ENCODE measurements at regions not wholly inside any gene's neighbourhood (a gene's known extent, or its start where the extent isn't known, plus 50 kb on each side); places are given as distances from the start of the nearest gene placed in this dataset.

- no peak for DNase-seq
- FAIRE-seq: no peak
- intact Hi-C loops (cut with DNase I): no loop called here
These were observed 130.1 kb upstream of the DKK2 start for GRCh38 chr4:107166181-107166580.

GRCh38 chr4:107164962-107165475 lies 128.9 kb upstream of the DKK2 start:
- no peaks in the 10 kb centered on the region for H3K27me3 ChIP-seq (ENCODE audit: control insufficient read depth, insufficient read depth, low read length)
- no peak for DNase-seq
- FAIRE-seq: no peak
- intact Hi-C loops (cut with DNase I): no loop called here
- no peak overlapping the region for H3K9ac ChIP-seq (ENCODE audit: low read length in 3 of 3)
- no peak overlapping the region for H3K27ac ChIP-seq (ENCODE audit: low read depth in 2 of 2, low read length in 2 of 2)
- TF ChIP-seq CTCF (IDR thresholded peaks at IDR 0.05; ENCODE audit: borderline replicate concordance, extremely low read depth, insufficient read depth): no peak
- H3K4me1 ChIP-seq (ENCODE audit: control insufficient read depth in 2 of 3, insufficient read depth in 2 of 3, low read depth in 1 of 3, low read length in 3 of 3): no peaks in the 10 kb centered on the region
- no peak overlapping the region for H3K4me3 ChIP-seq (ENCODE audit: low read length in 3 of 3)
- H3K36me3 ChIP-seq (ENCODE audit: control insufficient read depth in 2 of 3, insufficient read depth in 3 of 3, low read length in 3 of 3): no peaks in the 10 kb centered on the region
- peaks cover 0 to 8% (median 6%) of the 10 kb centered on the region in 3 donors for H3K9me3 ChIP-seq (ENCODE audit: control insufficient read depth in 2 of 3, insufficient read depth in 1 of 3, low read length in 3 of 3)

More at GRCh38 chr4:107166181-107166580, 130.1 kb upstream of the DKK2 start:
- no peaks in the 10 kb centered on the region for H3K4me1 ChIP-seq (ENCODE audit: control insufficient read depth in 2 of 3, insufficient read depth in 2 of 3, low read depth in 1 of 3, low read length in 3 of 3)
- no peak overlapping the region for H3K4me3 ChIP-seq (ENCODE audit: low read length in 3 of 3)
- no peaks in the 10 kb centered on the region for H3K27me3 ChIP-seq (ENCODE audit: control insufficient read depth, insufficient read depth, low read length)
- H3K9me3 ChIP-seq (ENCODE audit: control insufficient read depth in 2 of 3, insufficient read depth in 1 of 3, low read length in 3 of 3): peaks cover 0 to 8% (median 6%) of the 10 kb centered on the region in 3 donors
- H3K36me3 ChIP-seq (ENCODE audit: control insufficient read depth in 2 of 3, insufficient read depth in 3 of 3, low read length in 3 of 3): no peaks in the 10 kb centered on the region
- no peak overlapping the region for H3K9ac ChIP-seq (ENCODE audit: low read length in 3 of 3)
- TF ChIP-seq CTCF (IDR thresholded peaks at IDR 0.05; ENCODE audit: borderline replicate concordance, extremely low read depth, insufficient read depth): no peak
- no peak overlapping the region for H3K27ac ChIP-seq (ENCODE audit: low read depth in 2 of 2, low read length in 2 of 2)

GRCh38 chr4:107156443-107156842 lies 120.3 kb upstream of the DKK2 start:
- FAIRE-seq: no peak

More at GRCh38 chr4:107156443-107156842, 120.3 kb upstream of the DKK2 start:
- Histone ChIP-seq H3K27ac (ENCODE audit: low read depth in 2 of 2, low read length in 2 of 2) (no peak overlapping the region), H3K9me3 (ENCODE audit: control insufficient read depth in 2 of 3, insufficient read depth in 1 of 3, low read length in 3 of 3) (no peaks in the 10 kb centered on the region), H3K4me1 (ENCODE audit: control insufficient read depth in 2 of 3, insufficient read depth in 2 of 3, low read depth in 1 of 3, low read length in 3 of 3) (no peaks in the 10 kb centered on the region), H3K36me3 (ENCODE audit: control insufficient read depth in 2 of 3, insufficient read depth in 3 of 3, low read length in 3 of 3) (no peaks in the 10 kb centered on the region), H3K4me3 (ENCODE audit: low read length in 3 of 3) (no peak overlapping the region), H3K27me3 (ENCODE audit: control insufficient read depth, insufficient read depth, low read length) (no peaks in the 10 kb centered on the region), H3K9ac (ENCODE audit: low read length in 3 of 3) (no peak overlapping the region)
- DNase-seq: no peak
- no peak for TF ChIP-seq CTCF (IDR thresholded peaks at IDR 0.05; ENCODE audit: borderline replicate concordance, extremely low read depth, insufficient read depth)
- intact Hi-C loops (cut with DNase I): no loop called here

Data from kidney (tissue), 13 donors.